ENCODE measurements at regions not wholly inside any gene's neighbourhood (a gene's known extent, or its start where the extent isn't known, plus 50 kb on each side); places are given as distances from the start of the nearest gene placed in this dataset.

GRCh38 chr13:48167866-48168265, 65.1 kb upstream of the ITM2B start:
- TF ChIP-seq POLR2A (IDR thresholded peaks at IDR 0.05), result no peak
- no peak for TF ChIP-seq CTCF (IDR thresholded peaks at IDR 0.05)

All from uterus (tissue), 2 donors.